Ramos (cell line): ENCODE measurements at regions not wholly inside any gene's neighbourhood (a gene's known extent, or its start where the extent isn't known, plus 50 kb on each side); places are given as distances from the start of the nearest gene placed in this dataset.

Experiments used
- in situ Hi-C: fragments of 300-500 bp; cut with MboI; formaldehyde crosslinking; loops from one replicate; pipeline ENCODE4 v1.14.3; 2022; ENCODE audit warnings: low sequenced_read_pairs; ENCODE audit not compliant: unreplicated experiment

DNA sequence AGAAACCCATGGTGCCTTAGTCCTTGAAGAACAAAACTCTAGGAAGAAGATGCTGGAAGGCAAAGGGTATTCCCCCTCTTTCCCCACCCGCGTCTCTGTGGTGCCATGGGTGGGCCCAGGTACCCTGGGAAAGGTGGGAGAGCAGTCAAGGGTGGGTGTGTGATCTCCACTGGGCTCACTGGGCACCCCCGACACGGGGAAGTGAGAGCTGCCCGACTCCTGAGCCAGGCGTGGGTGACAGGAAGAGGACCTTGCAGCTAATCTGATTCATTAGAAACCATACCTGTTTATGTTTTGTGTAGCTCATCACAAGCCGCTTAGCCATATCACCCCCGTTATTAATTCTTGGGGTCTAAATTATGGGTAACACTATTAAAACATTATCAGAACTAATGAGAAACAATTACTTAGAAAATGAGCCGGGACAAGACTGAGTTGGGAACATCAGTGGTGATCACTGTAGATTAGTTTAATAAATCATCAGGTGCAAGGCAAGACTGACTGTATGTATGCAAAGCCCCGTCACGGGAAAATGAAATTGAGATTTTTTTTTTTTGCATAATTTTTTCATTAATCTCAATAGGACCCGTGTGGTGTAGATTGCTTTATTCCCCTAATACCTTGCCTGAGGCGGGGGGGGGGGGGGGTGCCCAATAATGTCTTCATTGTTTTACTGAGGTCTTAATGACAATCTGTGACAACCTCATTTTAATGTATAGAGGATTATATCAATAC lies 77.3 kb downstream of the ZIC5 start:
- in situ Hi-C loops: no loop called here

DNA sequence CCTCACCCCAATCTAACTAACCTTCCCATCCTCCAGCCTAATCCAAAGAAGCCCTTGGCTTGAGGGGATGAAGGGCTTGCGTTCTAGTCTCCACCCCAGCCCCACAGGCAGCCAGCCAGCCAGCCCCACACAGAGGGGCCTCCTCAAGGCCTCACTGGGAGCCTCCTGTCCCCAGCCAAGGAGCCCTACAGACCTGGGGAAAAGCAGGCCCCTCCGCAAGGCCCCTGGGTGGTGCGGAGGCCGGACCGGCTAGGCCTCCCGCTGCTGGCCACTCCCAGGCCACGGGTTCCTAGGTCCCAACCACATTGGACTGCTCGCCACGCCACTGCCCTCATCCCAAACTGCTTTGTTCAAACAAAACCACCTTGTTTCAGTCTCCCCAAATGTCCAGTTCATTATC lies 78.0 kb downstream of the ZIC5 start:
- in situ Hi-C loops: no loop called here

DNA sequence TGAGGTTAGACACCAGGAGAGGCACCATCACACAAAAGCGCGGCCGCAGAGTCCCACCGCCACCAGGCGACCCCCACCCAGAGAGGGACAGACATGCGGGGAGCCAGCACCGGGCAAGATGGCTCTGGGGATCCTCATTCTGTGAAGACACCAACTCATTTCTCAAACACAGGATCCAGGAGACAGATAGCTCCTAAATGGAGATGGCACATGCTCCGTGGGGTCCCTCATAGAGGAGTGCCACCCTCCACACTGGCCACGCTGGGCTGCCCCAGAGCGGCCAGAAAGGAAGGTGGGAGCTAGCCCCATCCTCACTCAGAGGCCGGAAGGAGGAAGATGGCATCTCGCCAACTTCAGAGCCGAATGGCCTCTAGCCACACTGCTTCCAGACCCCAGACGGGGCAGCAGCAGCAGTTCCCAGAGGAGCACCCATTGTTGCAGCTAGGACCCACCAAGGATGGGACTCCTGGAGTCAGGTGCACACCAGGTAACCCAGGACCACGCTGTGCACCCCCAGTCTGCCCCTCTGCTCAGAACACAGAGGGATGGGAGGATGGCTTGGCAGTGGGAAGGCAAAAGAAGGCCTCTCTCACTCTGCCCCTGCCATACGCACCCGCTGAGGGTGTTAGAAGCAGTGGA lies 78.6 kb downstream of the ZIC5 start:
- in situ Hi-C loops: no loop called here

DNA sequence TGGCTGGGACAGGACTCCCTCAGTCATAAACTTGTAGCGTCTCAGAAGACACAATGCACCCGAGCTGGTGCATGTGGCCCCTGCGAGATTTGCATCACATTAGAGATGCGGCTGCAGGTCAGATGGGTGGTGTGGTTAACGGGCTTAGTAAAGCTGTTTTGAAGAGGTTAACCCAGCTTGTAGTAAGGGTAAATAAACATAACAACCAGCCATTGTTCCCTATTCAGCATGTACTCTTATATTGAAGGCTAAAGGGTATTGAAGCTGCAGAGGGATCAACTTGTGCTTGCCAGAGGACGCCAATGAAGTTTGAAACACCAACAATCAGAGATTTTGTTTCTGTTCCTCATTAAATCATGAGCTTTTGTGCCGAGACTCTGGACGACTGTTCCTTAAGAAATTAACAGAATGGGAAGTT lies 79.4 kb downstream of the ZIC5 start:
- in situ Hi-C loops: no loop called here

DNA sequence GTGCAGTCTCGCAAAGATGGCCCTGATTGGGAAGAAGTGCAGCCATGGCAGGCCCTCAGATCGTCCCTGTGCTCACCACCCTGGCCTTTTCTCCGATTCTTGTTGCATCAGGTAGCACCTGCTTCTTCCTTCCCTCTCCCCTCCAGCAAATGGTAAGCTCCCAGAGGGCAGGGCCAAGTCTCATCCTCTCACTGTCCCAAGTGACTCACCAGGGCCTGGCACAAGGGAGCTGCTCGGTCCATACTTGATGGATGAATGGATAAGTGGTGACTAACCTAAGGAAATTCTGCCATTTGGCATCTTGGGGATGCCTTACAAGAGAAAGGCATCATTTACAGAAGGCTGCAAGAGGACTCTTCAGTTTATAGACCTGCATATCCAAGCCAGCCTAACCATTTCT lies 84.9 kb downstream of the ZIC5 start:
- in situ Hi-C loops: no loop called here

DNA sequence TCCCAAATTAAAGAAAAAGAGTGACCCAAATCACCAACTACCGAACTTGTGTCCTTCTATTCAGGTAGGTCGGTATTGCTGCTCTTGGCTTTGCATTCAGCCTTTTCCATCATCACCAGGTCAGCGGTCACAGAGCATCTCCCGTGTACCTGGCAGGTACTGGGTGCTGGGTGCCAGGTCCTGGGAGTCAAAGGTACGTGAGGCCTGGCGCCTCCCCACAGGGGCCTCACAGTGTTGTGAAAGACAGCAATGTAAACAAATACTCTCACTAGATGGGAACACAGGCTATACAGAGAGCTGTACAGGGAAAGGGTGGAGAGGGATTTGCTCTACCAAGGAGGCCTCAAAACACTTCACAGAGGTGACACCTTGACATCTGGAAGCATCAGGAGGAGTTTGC lies 86.7 kb downstream of the ZIC5 start:
- in situ Hi-C loops: no loop called here

DNA sequence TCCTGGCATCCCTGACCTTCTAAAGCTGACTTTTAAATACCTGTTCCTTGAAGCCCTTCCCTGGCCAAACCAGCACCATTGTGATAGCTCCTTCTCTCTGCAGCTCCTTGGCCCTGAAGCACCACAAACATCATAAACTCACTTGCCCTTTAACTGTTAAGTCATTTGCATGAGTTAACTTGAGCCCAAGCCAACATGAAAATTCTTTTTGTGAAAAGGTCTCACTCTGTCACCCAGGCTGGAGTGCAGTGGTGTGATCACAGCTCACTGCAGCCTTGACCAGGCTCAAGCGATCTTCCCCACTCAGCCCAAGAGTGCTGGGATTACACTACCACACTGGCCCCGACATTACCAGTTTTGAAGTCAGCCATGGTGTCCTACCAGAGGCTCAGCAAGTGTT lies 87.8 kb downstream of the ZIC5 start:
- in situ Hi-C loops: no loop called here

DNA sequence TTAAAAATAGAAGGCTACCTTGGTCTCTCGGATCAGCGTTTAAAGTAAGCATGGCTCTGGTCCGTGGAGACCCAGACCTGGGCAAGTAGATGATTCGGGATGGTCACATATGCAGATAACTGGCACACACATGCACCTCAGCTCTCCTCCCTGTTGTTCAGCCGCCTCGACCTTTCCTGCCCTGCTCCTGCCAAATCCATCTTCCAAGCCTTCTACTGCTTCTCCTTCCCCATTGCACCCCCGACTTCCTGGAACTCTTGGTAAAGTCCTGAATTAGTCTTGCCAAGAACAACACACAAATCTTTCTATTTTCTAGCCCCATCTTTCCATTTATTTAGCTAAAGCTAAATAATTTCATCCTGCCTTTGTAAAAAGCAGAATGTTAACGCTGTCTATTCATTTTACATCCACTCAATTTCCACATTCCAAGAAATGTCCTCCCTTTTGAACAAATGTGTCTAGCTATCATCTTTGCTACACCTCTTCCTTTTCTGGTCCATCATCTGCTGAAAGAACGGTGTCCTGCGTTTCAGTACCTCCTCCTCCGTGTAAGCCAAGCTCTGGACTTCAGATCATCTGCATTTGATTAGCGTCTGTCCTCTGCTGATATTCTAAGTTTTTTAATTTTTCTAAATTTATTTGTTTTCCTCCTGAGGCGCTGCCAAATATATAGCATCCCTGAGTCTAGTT lies 92.5 kb downstream of the ZIC5 start:
- in situ Hi-C loops: no loop called here

DNA sequence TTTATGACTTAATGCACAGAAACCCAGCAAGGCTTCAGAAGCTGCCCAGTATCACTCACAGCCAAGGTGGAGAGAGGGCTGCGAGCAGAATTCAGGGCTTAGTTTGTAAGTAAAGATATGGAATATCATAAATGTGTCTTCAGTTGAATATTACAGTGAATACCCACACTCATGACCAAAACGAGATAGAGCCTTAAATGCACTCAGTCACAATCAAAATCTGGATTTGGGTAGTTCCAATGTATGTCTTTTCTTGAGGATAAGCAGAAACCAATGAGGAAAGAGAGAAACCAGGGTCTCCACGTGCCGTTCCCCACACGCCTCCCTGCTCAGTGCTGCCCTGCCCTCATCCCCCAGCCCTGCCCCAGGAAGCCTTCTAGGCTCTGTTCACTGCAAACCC lies 94.9 kb downstream of the ZIC5 start:
- in situ Hi-C loops: no loop called here

DNA sequence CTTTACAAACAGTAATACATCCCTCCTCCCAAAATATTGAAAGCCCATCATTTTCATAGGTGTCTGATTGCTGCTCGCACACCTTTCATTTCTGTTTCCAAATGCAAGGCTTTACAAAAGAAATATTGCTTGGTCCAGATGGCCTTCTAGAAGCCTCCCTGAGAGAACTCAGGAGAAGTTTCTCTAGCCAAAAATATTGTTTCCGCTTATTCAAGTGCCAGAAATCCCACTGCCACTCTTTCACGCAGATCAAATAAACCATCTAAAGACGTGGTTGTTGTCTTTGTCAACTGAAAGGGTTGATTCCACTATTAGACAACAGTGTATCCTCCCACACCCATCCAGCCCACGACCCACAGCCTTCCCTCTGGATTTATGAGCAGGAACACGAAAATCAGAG lies 96.2 kb downstream of the ZIC5 start:
- in situ Hi-C loops: no loop called here

DNA sequence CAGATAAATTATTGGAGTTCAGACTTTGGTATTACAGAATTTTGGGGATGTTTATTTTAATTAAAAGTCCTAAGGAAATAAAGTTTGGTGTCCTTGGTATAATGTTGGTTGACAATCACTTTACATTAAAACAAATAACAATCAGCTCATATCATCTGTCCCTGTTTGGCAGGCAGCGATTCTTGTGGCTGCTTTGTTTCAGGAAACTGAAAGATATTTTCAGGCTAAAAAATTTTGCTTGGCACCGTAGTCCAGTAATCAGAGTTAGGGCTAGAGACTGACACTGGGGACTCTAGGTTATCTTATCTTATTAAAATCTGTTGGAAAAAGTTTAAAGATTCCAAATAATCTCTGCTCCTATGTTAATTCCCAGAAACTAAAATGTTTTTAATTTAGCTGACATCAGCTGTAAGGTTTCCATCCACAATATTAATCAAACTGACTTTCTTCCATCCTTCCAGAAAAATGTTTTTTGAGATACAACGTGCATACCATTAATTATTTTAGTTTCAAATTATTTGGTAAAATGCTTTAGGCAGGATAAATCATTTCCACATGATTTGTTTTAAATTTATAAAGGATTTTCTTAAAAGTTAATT lies 97.6 kb downstream of the ZIC5 start:
- in situ Hi-C loops: no loop called here

DNA sequence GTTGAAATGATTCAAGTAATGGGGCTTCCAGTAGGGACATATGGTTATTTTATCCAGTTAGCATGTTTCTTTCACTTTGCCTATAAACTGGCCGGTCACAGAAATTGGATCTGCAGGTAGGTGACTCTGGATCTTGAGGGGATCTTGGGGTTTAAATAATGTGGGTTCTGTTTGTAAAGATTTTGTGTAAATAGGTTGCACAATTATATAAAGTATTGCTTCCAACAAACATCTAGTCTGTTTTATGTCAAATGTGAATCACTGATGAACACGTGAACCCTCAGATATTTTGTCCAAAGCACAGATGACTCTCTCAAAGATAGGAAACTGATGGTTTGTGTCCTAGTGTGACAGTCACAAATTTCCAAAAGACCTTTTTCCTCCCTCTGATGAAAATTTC lies 98.4 kb downstream of the ZIC5 start:
- in situ Hi-C loops: no loop called here

DNA sequence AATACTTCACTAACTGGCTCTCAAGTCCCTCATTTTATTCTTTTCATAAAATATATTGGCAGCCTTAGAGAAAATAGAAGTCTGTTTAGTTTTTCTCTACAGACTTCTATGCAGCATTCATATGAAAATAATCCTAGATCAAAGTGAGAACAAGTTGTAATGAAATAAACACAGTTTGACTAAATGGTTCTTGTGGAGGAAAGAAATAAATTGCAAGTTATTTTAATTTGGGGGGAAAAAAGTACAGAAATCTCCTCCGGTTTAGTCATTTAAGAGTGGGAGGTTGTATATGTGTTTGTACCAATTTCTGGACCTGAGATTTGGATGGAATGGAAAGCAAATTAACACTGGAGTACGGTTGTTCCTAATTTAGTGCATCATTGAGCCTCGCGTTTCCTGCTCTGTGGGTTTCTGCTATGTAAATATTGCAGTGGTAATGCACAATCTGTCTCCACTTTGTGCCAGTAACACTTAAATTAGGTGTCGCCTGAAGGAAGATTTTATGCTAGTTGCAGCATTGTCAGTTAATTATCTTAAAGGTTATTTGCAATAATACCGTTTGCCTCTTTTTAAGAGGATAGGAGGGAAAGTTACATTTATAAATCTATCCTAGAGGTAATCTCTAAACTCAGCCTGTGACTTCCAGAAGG lies 100.2 kb downstream of the ZIC5 start:
- in situ Hi-C loops: no loop called here

DNA sequence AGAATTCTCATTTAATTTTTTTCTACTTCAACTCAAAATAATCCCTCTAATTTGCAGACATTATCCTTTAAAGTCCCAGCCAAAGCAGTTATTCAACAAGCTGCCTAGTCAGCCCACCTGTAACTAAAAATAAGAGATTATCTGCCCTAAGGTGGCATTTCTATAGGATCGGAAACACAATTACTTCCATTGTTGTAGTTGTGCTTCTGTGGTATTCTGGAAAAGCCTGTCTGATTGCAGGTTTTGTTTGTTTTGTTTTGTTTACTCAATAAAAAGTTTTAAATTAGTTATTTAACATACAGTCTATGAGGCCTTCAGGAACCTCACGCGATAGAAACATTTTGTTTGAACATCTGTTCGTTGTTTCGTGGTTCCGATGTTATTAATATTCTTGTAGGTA lies 101.0 kb downstream of the ZIC5 start:
- in situ Hi-C loops: no loop called here

DNA sequence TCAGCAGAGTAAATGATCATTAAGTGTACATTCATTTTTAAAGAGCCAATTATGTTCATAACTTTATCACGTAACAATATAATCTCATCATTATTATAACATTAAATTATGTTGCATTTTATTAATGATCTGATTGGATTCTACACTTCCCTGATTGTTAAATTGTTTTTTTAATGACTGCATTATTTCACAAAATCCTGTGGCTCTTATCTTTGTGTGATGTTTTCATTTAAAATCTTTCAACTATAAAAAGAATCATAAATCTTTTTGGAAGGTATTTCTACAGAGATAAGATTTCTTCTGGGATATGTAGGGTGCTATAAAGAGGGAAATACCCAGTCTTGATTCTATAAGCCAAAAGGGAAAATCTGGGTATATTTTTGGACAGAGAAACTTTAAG lies 101.7 kb downstream of the ZIC5 start:
- in situ Hi-C loops: no loop called here

DNA sequence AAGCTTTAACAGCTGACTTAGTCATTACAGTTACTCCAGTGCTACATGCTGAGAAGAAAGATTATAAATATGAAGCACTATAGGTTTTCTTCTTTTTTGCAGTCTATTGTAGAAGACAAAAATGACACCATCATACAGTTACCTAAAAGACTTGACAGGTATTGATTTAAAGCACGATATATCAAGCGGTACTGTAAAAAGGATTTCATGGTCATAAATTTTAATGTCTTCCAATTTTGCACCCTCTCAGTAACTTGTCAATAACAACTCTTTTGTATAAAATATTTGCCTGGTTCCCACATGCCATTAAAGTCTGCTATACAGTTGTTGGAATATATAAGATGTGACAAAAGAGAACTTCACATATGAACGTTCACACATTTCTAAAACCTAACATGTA lies 102.8 kb downstream of the ZIC5 start:
- in situ Hi-C loops: no loop called here

DNA sequence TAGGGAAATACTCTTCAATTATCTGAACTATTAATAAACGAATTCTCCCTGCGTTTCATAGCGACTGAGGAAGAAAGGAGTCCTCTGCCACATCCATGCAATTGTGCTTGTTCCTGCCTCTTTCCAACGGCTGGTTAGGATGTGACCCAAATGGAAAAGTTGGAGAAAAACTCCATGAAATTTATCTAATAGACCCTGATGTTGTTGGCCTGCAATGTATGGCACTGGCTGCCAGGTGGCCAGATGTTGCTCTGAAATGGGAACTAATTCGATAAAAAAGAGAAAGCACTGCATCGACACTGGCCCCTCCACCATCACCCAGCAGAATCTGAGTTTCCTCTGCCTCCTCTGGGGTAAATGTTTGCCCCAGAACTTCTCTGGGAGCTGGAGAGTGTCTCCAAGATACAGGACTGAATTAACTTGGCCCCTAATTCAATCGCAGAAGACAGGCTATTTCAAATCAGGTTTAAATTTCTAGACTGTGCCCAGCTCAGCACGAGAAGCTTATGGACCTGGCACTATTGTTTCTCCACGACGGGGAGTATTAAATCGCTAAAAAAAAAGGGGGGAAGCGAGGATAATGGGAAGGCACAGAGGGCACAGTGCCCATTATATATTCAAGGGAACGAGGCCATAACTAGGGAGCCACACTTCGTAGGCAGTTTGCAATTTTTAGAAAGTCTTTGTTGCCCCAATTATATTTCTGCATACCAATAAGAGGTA lies 103.9 kb downstream of the ZIC5 start:
- in situ Hi-C loops: no loop called here

DNA sequence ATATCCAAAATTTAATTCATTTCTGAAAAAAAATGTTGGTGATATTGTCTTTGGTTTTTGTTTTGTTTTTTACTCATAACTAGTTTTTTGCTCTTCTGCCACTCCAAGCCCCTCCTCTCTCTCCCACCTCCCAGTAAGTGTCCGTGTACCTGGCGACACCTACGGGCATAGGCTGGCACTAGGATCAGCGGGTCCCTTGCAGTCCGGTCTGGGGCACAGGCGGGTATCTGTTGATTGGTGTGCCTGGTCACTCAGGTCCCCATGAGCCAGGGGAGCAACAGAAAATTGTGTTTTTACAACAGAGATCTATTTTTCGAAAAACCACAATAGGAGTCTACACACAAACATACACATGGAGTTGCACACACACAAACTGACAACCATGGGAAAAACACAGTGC lies 104.8 kb downstream of the ZIC5 start:
- in situ Hi-C loops: no loop called here

DNA sequence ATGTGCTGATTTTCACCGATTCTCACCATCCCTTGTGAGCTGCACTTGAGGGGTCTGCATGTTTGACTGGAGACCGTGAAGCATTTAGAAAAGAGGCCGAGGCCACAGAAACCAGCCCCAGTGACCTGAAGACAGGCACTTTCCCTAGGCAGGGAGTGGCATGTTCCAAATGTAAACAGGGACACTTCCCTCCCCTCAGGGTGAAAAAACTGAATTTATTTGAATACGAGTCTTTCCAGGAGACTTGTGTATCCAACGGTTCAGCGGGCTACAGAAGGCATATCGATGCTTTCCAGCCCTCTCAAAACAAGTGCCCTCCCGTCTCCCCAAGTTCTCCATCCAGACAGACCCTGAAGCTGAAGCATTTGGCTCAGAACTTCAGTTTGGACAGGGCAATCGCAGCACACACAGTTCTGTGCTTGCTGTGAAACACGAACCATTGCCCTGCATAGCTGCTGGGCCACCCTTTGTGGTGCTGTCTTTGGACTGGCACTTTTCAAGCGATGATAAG lies 106.1 kb downstream of the ZIC5 start:
- in situ Hi-C loops: no loop called here

DNA sequence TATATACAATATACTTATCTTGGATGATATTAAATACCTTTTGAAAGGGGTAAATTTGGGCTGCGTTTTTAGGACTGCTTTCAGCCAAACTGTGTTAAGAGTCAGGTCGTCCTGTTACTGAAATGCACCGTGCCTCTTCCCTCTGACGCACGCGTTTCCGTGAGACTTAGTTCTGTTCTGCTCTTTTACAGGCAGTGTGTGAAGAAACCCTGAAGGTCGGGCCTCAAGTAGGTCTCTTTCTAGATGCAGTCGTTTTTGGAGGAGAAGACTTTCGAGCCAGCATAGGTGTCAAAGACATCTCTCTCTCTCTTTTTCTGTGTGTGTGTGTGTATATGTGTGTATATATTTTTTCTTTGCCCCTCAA lies 107.0 kb downstream of the ZIC5 start:
- in situ Hi-C loops: no loop called here
